ENCODE measurements at regions not wholly inside any gene's neighbourhood (a gene's known extent, or its start where the extent isn't known, plus 50 kb on each side); places are given as distances from the start of the nearest gene placed in this dataset.

GRCh38 chrX:68588602-68589371, 58.7 kb upstream of the STARD8 start:
- peak; percentile 66 for DNase-seq

GRCh38 chrX:68589372-68589753, 58.1 kb upstream of the STARD8 start:
- DNase-seq: no peak

- no peak for DNase-seq
Measured at GRCh38 chrX:68594769-68595168, 52.7 kb upstream of the STARD8 start.

GRCh38 chrX:68596871-68597270, 50.6 kb upstream of the STARD8 start:
- no peak for DNase-seq

Data from islet precursor cell (in vitro differentiated cells).